ENCODE measurements at regions not wholly inside any gene's neighbourhood (a gene's known extent, or its start where the extent isn't known, plus 50 kb on each side); places are given as distances from the start of the nearest gene placed in this dataset.
"Not testable (repeated sequence)": the region's sequence is repeated elsewhere in the genome, so short reads cannot be mapped to it uniquely, and the experiment has no call there.

- WGBS, 2 donors (ENCODE audit: low coverage in 1 of 2): 18% methylated on average over 9 of the region's 28 CpGs; no CpG with 5 or more reads in 1 of the 2 donors
Measured at GRCh38 chr4:9001153-9001552, 129.5 kb upstream of the HMX1 start.

DNA sequence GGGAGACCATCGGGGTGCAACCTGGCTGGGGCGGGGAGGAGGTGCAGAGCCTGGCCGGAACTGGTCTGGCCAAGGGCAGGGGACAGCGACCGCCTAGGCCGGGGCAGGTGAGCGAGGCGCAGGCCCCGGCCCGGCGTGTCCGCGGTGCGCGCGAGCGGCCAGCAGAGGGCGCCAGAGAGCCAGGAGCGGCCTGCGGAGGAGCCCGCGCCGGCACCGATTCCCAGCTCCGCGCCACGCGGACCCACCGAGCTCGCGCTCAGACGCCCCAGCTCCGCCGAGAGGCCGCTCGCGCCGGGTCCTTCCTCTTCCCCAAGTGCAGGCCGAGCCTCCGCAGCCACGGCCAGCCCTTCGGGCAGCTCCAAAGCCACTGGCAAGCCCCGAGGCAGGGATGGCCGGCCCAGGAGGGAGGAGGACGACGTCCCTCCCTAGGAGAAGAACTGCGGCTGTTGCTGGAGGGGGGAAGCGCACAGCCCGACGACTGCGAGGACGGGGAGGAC lies 128.9 kb upstream of the HMX1 start:
- not testable (repeated sequence) for H3K4me1 ChIP-seq, H3K36me3 ChIP-seq, ATAC-seq, H3K27ac ChIP-seq, H3K9me3 ChIP-seq
- peak overlapping the region in 1 of 2 donors; percentile 36 for H3K4me3 ChIP-seq
- TF ChIP-seq, protein P1, sequence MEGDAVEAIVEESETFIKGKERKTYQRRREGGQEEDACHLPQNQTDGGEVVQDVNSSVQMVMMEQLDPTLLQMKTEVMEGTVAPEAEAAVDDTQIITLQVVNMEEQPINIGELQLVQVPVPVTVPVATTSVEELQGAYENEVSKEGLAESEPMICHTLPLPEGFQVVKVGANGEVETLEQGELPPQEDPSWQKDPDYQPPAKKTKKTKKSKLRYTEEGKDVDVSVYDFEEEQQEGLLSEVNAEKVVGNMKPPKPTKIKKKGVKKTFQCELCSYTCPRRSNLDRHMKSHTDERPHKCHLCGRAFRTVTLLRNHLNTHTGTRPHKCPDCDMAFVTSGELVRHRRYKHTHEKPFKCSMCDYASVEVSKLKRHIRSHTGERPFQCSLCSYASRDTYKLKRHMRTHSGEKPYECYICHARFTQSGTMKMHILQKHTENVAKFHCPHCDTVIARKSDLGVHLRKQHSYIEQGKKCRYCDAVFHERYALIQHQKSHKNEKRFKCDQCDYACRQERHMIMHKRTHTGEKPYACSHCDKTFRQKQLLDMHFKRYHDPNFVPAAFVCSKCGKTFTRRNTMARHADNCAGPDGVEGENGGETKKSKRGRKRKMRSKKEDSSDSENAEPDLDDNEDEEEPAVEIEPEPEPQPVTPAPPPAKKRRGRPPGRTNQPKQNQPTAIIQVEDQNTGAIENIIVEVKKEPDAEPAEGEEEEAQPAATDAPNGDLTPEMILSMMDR (IDR thresholded peaks at IDR 0.05): peak in 3 of 4 experiments; percentile 82 to 97 (median 89)
- H3K27me3 ChIP-seq: peaks cover 38% of the 10 kb centered on the region
- no CpG with 5 or more reads among the region's 52 CpGs for WGBS, 2 donors (ENCODE audit: low coverage in 1 of 2)

More at GRCh38 chr4:9001153-9001552, 129.5 kb upstream of the HMX1 start:
- Histone ChIP-seq H3K4me3 (peak overlapping the region in 1 of 2 donors; percentile 36), H3K27me3 (peaks cover 38% of the 10 kb centered on the region)
- not testable (repeated sequence) for H3K9me3 ChIP-seq, ATAC-seq, H3K36me3 ChIP-seq, H3K4me1 ChIP-seq, H3K27ac ChIP-seq

- ATAC-seq, H3K27me3 ChIP-seq: not testable (repeated sequence)
- no CpG with 5 or more reads among the region's 15 CpGs for WGBS, 2 donors (ENCODE audit: low coverage in 1 of 2)
Measured at GRCh38 chr4:8992981-8993380, 121.3 kb upstream of the HMX1 start.

DNA sequence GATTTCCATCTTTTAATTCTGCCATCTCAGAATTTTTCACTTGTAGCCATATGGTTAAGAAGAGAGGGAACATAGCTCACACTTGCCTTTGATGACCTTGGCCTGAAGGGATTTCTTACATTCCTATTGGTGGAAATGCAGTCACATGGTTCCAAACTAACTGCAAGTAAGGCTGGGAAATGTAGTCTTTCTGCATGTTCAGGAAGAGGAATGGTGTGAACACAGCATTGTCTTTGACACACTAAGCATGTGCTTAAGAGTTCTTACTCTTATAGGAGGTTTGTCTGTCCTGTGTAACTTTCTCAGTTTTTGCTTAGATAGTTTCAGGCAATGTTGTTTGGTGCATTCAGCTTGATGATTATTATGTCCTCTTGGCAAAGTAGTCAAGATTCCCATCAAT lies 119.8 kb upstream of the HMX1 start:
- H3K4me3 ChIP-seq, H3K9me3 ChIP-seq, H3K4me1 ChIP-seq, H3K27ac ChIP-seq, H3K36me3 ChIP-seq, ATAC-seq, H3K27me3 ChIP-seq: not testable (repeated sequence)

More at GRCh38 chr4:8992981-8993380, 121.3 kb upstream of the HMX1 start:
- not testable (repeated sequence) for H3K9me3 ChIP-seq, H3K4me3 ChIP-seq, H3K4me1 ChIP-seq, H3K27ac ChIP-seq, H3K36me3 ChIP-seq

DNA sequence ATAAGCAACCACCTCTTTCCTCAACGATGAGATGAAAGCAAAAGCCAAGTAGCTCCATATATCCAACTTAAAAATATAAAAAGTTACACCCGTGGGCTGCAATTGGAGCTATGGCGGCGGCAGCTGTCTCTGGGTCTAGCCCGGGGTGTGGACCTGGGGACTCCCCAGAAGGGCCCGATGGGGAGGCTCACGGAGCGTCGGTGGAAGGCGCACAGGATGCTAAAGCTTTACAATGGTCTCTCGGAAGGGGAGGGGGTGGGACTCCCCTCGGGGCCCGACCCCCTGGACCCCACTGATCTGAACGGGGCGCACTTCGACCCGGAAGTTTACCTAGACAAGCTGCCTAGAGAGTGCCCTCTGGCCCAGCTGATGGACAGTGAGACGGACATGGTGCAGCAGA lies 118.7 kb upstream of the HMX1 start:
- not testable (repeated sequence) for H3K27ac ChIP-seq, H3K27me3 ChIP-seq, H3K36me3 ChIP-seq, ATAC-seq, H3K4me3 ChIP-seq, H3K4me1 ChIP-seq, H3K9me3 ChIP-seq
- 95% methylated on average over 9 of the region's 18 CpGs; no CpG with 5 or more reads in 1 of the 2 donors for WGBS, 2 donors (ENCODE audit: low coverage in 1 of 2)

- H3K4me1 ChIP-seq, H3K4me3 ChIP-seq, H3K27me3 ChIP-seq, ATAC-seq, H3K36me3 ChIP-seq, H3K9me3 ChIP-seq, H3K27ac ChIP-seq: not testable (repeated sequence)
- WGBS, 2 donors (ENCODE audit: low coverage in 1 of 2): 94% methylated on average over 14 of the region's 15 CpGs; no CpG with 5 or more reads in 1 of the 2 donors
Measured at GRCh38 chr4:8985786-8986185, 114.1 kb upstream of the HMX1 start.

DNA sequence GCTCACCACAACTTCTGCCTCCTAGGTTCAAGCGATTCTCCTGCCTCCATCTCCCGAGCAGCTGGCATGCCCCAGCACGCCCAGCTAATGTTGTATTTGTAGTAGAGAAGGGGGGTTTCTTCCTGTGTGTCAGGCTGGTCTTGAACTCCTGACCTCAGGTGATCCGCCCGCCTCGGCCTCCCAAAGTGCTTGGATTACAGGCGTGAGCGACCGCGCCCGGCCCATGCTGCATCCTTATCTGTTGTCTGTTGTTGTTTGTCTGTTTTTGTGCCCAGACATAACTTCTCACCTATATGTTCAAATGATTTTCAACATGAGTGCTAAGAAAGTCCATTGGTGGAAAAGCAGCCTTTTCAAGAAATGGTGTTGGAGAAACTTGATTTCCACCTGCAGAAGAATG lies 113.0 kb upstream of the HMX1 start:
- not testable (repeated sequence) for H3K4me1 ChIP-seq, ATAC-seq, H3K27ac ChIP-seq, H3K4me3 ChIP-seq, H3K27me3 ChIP-seq, H3K36me3 ChIP-seq, H3K9me3 ChIP-seq
- 90% methylated on average over 10 of the region's 11 CpGs; no CpG with 5 or more reads in 1 of the 2 donors for WGBS, 2 donors (ENCODE audit: low coverage in 1 of 2)

DNA sequence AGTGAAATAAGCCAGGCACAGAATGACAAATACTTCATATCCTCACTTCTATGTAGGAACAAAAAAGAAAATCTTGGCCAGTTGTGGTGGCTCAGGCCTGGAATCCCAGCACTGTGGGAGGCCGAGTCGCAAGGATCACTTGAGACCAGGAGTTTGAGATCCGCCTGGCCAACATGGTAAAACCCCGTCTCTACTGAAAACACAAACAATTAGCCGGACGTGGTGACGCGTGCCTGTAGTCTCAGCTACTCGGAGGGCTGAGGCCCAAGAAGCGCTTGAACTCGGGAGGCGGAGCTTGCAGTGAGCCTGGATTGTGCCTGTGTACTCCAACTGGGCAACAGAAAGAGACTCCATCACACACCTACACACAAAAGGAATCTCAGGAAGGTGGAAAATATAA lies 112.3 kb upstream of the HMX1 start:
- ATAC-seq, H3K4me1 ChIP-seq, H3K27me3 ChIP-seq, H3K36me3 ChIP-seq, H3K9me3 ChIP-seq, H3K27ac ChIP-seq, H3K4me3 ChIP-seq: not testable (repeated sequence)
- 81% methylated on average over 3 of the region's 12 CpGs; no CpG with 5 or more reads in 1 of the 2 donors for WGBS, 2 donors (ENCODE audit: low coverage in 1 of 2)

GRCh38 chr4:8976466-8977128 lies 105.0 kb upstream of the HMX1 start:
- 72% methylated on average over 6 of the region's 24 CpGs; no CpG with 5 or more reads in 1 of the 2 donors for WGBS, 2 donors (ENCODE audit: low coverage in 1 of 2)
- H3K4me1 ChIP-seq, H3K36me3 ChIP-seq, ATAC-seq, H3K27ac ChIP-seq, H3K4me3 ChIP-seq, H3K9me3 ChIP-seq, H3K27me3 ChIP-seq: not testable (repeated sequence)

- not testable (repeated sequence) for H3K4me1 ChIP-seq, H3K4me3 ChIP-seq, H3K9me3 ChIP-seq, ATAC-seq, H3K36me3 ChIP-seq, H3K27ac ChIP-seq, H3K27me3 ChIP-seq
- WGBS, 2 donors (ENCODE audit: low coverage in 1 of 2): 89 to 94% methylated on average over 7 of the region's 7 CpGs
Measured at GRCh38 chr4:8972635-8973034, 101.0 kb upstream of the HMX1 start.

GRCh38 chr4:8965896-8966295 lies 94.3 kb upstream of the HMX1 start:
- not testable (repeated sequence) for H3K36me3 ChIP-seq, ATAC-seq, H3K27ac ChIP-seq, H3K4me3 ChIP-seq, H3K9me3 ChIP-seq
- WGBS, 2 donors (ENCODE audit: low coverage in 1 of 2): 100% methylated on average over 1 of the region's 15 CpGs; no CpG with 5 or more reads in 1 of the 2 donors
- Histone ChIP-seq H3K4me1 (peaks cover 0 to 13% (median 0%) of the 10 kb centered on the region in 3 donors), H3K27me3 (peaks cover 45% of the 10 kb centered on the region)

- H3K27me3 ChIP-seq: peaks cover 54% of the 10 kb centered on the region
- no CpG with 5 or more reads among the region's 40 CpGs for WGBS, 2 donors (ENCODE audit: low coverage in 1 of 2)
- H3K4me3 ChIP-seq: peak overlapping the region in 1 of 2 donors; percentile 27
- not testable (repeated sequence) for H3K36me3 ChIP-seq, ATAC-seq, H3K9me3 ChIP-seq, H3K27ac ChIP-seq
- H3K4me1 ChIP-seq: peaks cover 0 to 13% (median 0%) of the 10 kb centered on the region in 3 donors
Measured at GRCh38 chr4:8964201-8964788, 92.7 kb upstream of the HMX1 start.

Data from gastroesophageal sphincter (tissue), 4 donors.